H9 (cell line): ENCODE measurements at regions not wholly inside any gene's neighbourhood (a gene's known extent, or its start where the extent isn't known, plus 50 kb on each side); places are given as distances from the start of the nearest gene placed in this dataset.

ENCODE experiments used
- DNase-seq: peaks from one replicate; pipeline ENCODE4 v3.0.0-alpha.2; 2017
- H2AFZ ChIP-seq: one replicate; pipeline ENCODE4 v1.6.1; 2013; ENCODE audit warnings: mild to moderate bottlenecking, low read length, control low read depth, moderate library complexity
- H2AK5ac ChIP-seq: 2 replicates; pipeline ENCODE4 v1.6.1; 2013; ENCODE audit warnings: low read length, control low read depth, mixed read lengths; ENCODE audit not compliant: insufficient read length
- H2BK120ac ChIP-seq: one replicate; pipeline ENCODE4 v1.6.1; 2013; ENCODE audit warnings: low read depth, mild to moderate bottlenecking, low read length, control low read depth, inconsistent platforms; ENCODE audit not compliant: poor library complexity, severe bottlenecking
- H2BK12ac ChIP-seq: 2 replicates; pipeline ENCODE4 v1.6.1; 2013; ENCODE audit warnings: low read length, control low read depth, mixed read lengths, low read depth; ENCODE audit not compliant: insufficient read length
- H2BK15ac ChIP-seq: 2 replicates; pipeline ENCODE4 v1.6.1; 2013; ENCODE audit warnings: low read depth, low read length, control low read depth
- H2BK20ac ChIP-seq: one replicate; pipeline ENCODE4 v1.6.1; 2013; ENCODE audit warnings: low read depth, mild to moderate bottlenecking, low read length, control low read depth, inconsistent platforms; ENCODE audit not compliant: poor library complexity, severe bottlenecking
- H2BK5ac ChIP-seq: 2 replicates; pipeline ENCODE4 v1.6.1; 2013; ENCODE audit warnings: low read length, control low read depth, mixed read lengths; ENCODE audit not compliant: insufficient read length
- H3K14ac ChIP-seq: 2 replicates; pipeline ENCODE4 v1.6.1; 2013; ENCODE audit warnings: low read length, control low read depth; ENCODE audit not compliant: insufficient read depth
- H3K18ac ChIP-seq: 2 replicates; pipeline ENCODE4 v1.6.1; 2013; ENCODE audit warnings: low read depth, mild to moderate bottlenecking, mixed read lengths, low read length, control low read depth; ENCODE audit not compliant: insufficient read length
- H3K23ac ChIP-seq: 2 replicates; pipeline ENCODE4 v1.6.1; 2013; ENCODE audit warnings: low read length, control low read depth, mixed read lengths, low read depth; ENCODE audit not compliant: insufficient read length
- H3K23me2 ChIP-seq: 2 replicates; pipeline ENCODE4 v1.6.1; 2013; ENCODE audit warnings: low read depth, mild to moderate bottlenecking, mixed read lengths, low read length, control low read depth; ENCODE audit not compliant: insufficient read length, poor library complexity, severe bottlenecking
- H3K27ac ChIP-seq: 2 replicates; pipeline ENCODE4 v1.5.1; 2013; ENCODE audit warnings: low read length, control low read depth, mixed read lengths, low read depth; ENCODE audit not compliant: insufficient read length
- H3K27me3 ChIP-seq: 2 replicates; pipeline ENCODE4 v1.6.1; 2013; ENCODE audit warnings: low read length, control low read depth, inconsistent platforms; ENCODE audit not compliant: insufficient read depth
- H3K4ac ChIP-seq: 2 replicates; pipeline ENCODE4 v1.6.1; 2013; ENCODE audit warnings: low read depth, mild to moderate bottlenecking, control low read depth, inconsistent platforms, low read length, moderate library complexity
- H3K4me1 ChIP-seq: 2 replicates; pipeline ENCODE4 v1.6.1; 2013; ENCODE audit warnings: low read length, control low read depth, inconsistent platforms; ENCODE audit not compliant: insufficient read depth
- H3K4me2 ChIP-seq: 2 replicates; pipeline ENCODE4 v1.6.1; 2013; ENCODE audit warnings: low read length, control low read depth, mixed read lengths; ENCODE audit not compliant: insufficient read length, insufficient read depth
- H3K56ac ChIP-seq: 2 replicates; pipeline ENCODE4 v1.6.1; 2013; ENCODE audit warnings: low read depth, mild to moderate bottlenecking, mixed read lengths, low read length, control low read depth; ENCODE audit not compliant: insufficient read length
- H3K79me1 ChIP-seq: 2 replicates; pipeline ENCODE4 v1.6.1; 2013; ENCODE audit warnings: low read depth, mild to moderate bottlenecking, moderate library complexity, low read length, control low read depth, inconsistent platforms; ENCODE audit not compliant: insufficient read depth, poor library complexity, severe bottlenecking
- H3K79me2 ChIP-seq: 2 replicates; pipeline ENCODE4 v1.6.1; 2013; ENCODE audit warnings: low read length, control low read depth, inconsistent platforms; ENCODE audit not compliant: insufficient read depth
- H3K9ac ChIP-seq: 2 replicates; pipeline ENCODE4 v1.6.1; 2013; ENCODE audit warnings: low read length, control low read depth, mixed read lengths; ENCODE audit not compliant: insufficient read length; ENCODE audit errors: extremely low read depth
- H3K9me3 ChIP-seq: one replicate; pipeline ENCODE4 v1.6.1; 2013; ENCODE audit warnings: low read depth, low read length, inconsistent platforms; ENCODE audit not compliant: control insufficient read depth
- H3T11ph ChIP-seq: one replicate; pipeline ENCODE4 v1.6.1; 2013; ENCODE audit warnings: mild to moderate bottlenecking, low read length, control low read depth, inconsistent platforms
- H4K20me1 ChIP-seq: one replicate; pipeline ENCODE4 v1.6.1; 2013; ENCODE audit not compliant: control insufficient read depth, insufficient read length, insufficient read depth
- H4K5ac ChIP-seq: 2 replicates; pipeline ENCODE4 v1.6.1; 2013; ENCODE audit warnings: low read depth, mild to moderate bottlenecking, mixed read lengths, low read length, control low read depth; ENCODE audit not compliant: insufficient read length
- H4K8ac ChIP-seq: replicated peaks from 2 replicates; pipeline ENCODE4 v1.6.1; 2013; ENCODE audit warnings: low read length, control low read depth, mixed read lengths, low read depth; ENCODE audit not compliant: insufficient read length
- H4K91ac ChIP-seq: 2 replicates; pipeline ENCODE4 v1.6.1; 2013; ENCODE audit warnings: low read depth, mild to moderate bottlenecking, moderate library complexity, mixed read lengths, low read length, control low read depth; ENCODE audit not compliant: insufficient read length
- H3K27ac Mint-ChIP-seq, 3 experiments: 2 replicates in 2 of 3; 3 replicates in 1 of 3; pipeline ENCODE4 v1.8.0; 2020 to 2021; ENCODE audit warnings: mixed read lengths in 3 of 3, mild to moderate bottlenecking in 1 of 3, moderate library complexity in 1 of 3
- H3K27me3 Mint-ChIP-seq: 2 replicates; pipeline ENCODE4 v1.8.0; 2021; ENCODE audit warnings: low read depth, mild to moderate bottlenecking, moderate library complexity, mixed read lengths
- H3K36me3 Mint-ChIP-seq, 3 experiments: 2 replicates in 2 of 3; 3 replicates in 1 of 3; pipeline ENCODE4 v1.8.0; 2020 to 2021; ENCODE audit warnings: low read depth in 3 of 3, mixed read lengths in 3 of 3; ENCODE audit not compliant: insufficient read depth in 1 of 3
- H3K4me1 Mint-ChIP-seq, 2 experiments: 2 replicates each; pipeline ENCODE4 v1.8.0; 2020; ENCODE audit warnings: mixed read lengths in 2 of 2
- H3K4me3 Mint-ChIP-seq, 2 experiments: 2 replicates in 1 of 2; 3 replicates in 1 of 2; pipeline ENCODE4 v1.8.0; 2020 to 2021; ENCODE audit warnings: mild to moderate bottlenecking in 2 of 2, mixed read lengths in 2 of 2, moderate library complexity in 1 of 2
- H3K9me3 Mint-ChIP-seq, 2 experiments: 2 replicates in 1 of 2; 3 replicates in 1 of 2; pipeline ENCODE4 v1.8.0; 2020; ENCODE audit warnings: mild to moderate bottlenecking in 2 of 2, mixed read lengths in 2 of 2, moderate library complexity in 1 of 2
- CTCF ChIP-seq: fragments of 200-600 bp; sonication (generic); conservative IDR thresholded peaks from 3 replicates; pipeline ENCODE4 v1.8.0; 2021; ENCODE audit warnings: antibody characterized with exemption, mild to moderate bottlenecking
- WGBS: extraction: QIAGEN DNeasy Blood & Tissue Kit; methylation state at CpG from one replicate; pipeline ENCODE4 v1.1.7; 2013; ENCODE audit warnings: missing lambda C conversion rate, low lambda C conversion rate, mixed read lengths; ENCODE audit not compliant: insufficient read length; ENCODE audit errors: extremely low coverage; 5-methylcytosine and 5-hydroxymethylcytosine counted together

- H3K4me1 Mint-ChIP-seq = peaks cover 12% of the 10 kb centered on the region in 2 experiments
- Histone ChIP-seq H3K27me3 (no peaks in the 10 kb centered on the region), H3K79me1 (no peaks in the 10 kb centered on the region), H2BK120ac (no peak overlapping the region), H3K4me2 (no peak overlapping the region), H4K20me1 (no peaks in the 10 kb centered on the region), H2AFZ (no peak overlapping the region), H2BK15ac (no peak overlapping the region), H3K4ac (no peak overlapping the region), H3K79me2 (no peaks in the 10 kb centered on the region), H3K4me1 (no peaks in the 10 kb centered on the region), H2BK5ac (no peak overlapping the region), H3K14ac (no peak overlapping the region), H2BK12ac (no peak overlapping the region), H3K23ac (no peak overlapping the region), H3K56ac (no peak overlapping the region), H2AK5ac (no peak overlapping the region), H4K91ac (no peak overlapping the region), H4K5ac (no peak overlapping the region), H3K18ac (no peak overlapping the region), H3K9ac (no peak overlapping the region), H3K9me3 (no peaks in the 10 kb centered on the region), H3T11ph (no peak overlapping the region), H2BK20ac (no peak overlapping the region), H3K23me2 (no peaks in the 10 kb centered on the region), H4K8ac (no peak overlapping the region), H3K27ac (no peak overlapping the region)
- no peaks in the 10 kb centered on the region for H3K36me3 Mint-ChIP-seq
- H3K9me3 Mint-ChIP-seq = no peaks in the 10 kb centered on the region
- no CpG with 5 or more reads among the region's 2 CpGs for WGBS
- no peak for TF ChIP-seq CTCF
- H3K27me3 Mint-ChIP-seq = no peaks in the 10 kb centered on the region; the same call in 1 of the 2 replicates
- H3K27ac Mint-ChIP-seq = no peak overlapping the region
- no peak for DNase-seq
- no peak overlapping the region for H3K4me3 Mint-ChIP-seq
Observed at GRCh38 chr1:64397541-64397940, 72.4 kb upstream of the CACHD1 start.
